ENCODE measurements at regions not wholly inside any gene's neighbourhood (a gene's known extent, or its start where the extent isn't known, plus 50 kb on each side); places are given as distances from the start of the nearest gene placed in this dataset.

- Histone ChIP-seq H3K18ac (ENCODE audit: extremely low read depth, low read length) (no peak overlapping the region), H3K9me3 (ENCODE audit: insufficient read depth in 2 of 2, low read depth in 1 of 2, low read length in 1 of 2) (no peaks in the 10 kb centered on the region), H3K79me1 (ENCODE audit: low read depth, low read length) (no peaks in the 10 kb centered on the region), H4K20me1 (replicated peaks in 1 of 2; ENCODE audit: control insufficient read depth in 1 of 2, insufficient read depth in 2 of 2, low read length in 2 of 2) (no peaks in the 10 kb centered on the region), H2BK15ac (ENCODE audit: low read length) (no peak overlapping the region), H3K27me3 (replicated peaks in 1 of 4; ENCODE audit: control insufficient read depth in 3 of 4, extremely low read depth in 1 of 4, insufficient read depth in 3 of 4, low read length in 3 of 4) (no peaks in the 10 kb centered on the region), H4K8ac (ENCODE audit: extremely low read depth, insufficient read depth, low read length) (no peak overlapping the region), H3K27ac (ENCODE audit: low read depth, low read length) (no peak overlapping the region), H3K14ac (ENCODE audit: insufficient read length) (no peak overlapping the region), H2BK120ac (replicated peaks; ENCODE audit: low read depth, low read length) (no peak overlapping the region), H3K79me2 (ENCODE audit: control insufficient read depth in 1 of 2, insufficient read depth in 2 of 2, low read length in 2 of 2) (no peaks in the 10 kb centered on the region), H3K23ac (ENCODE audit: insufficient read length) (no peak overlapping the region), H3K9ac (replicated peaks in 1 of 4; ENCODE audit: extremely low read depth in 1 of 4, low read depth in 3 of 4, low read length in 3 of 4) (no peak overlapping the region), H2AK5ac (ENCODE audit: low read depth, low read length) (no peak overlapping the region), H4K5ac (ENCODE audit: insufficient read length, low read depth, low read length) (no peak overlapping the region), H3K4me2 (ENCODE audit: insufficient read depth in 1 of 2, low read depth in 2 of 2, low read length in 2 of 2) (no peak overlapping the region), H4K91ac (replicated peaks; ENCODE audit: insufficient read length, low read length) (no peak overlapping the region), H2AFZ (ENCODE audit: low read length) (no peak overlapping the region), H2BK5ac (ENCODE audit: low read depth, low read length) (no peak overlapping the region), H3K36me3 (ENCODE audit: control insufficient read depth in 2 of 4, insufficient read depth in 4 of 4, low read length in 3 of 4) (no peaks in the 10 kb centered on the region), H3K4me3 (ENCODE audit: extremely low read depth in 1 of 4, insufficient read depth in 2 of 4, low read depth in 3 of 4, low read length in 4 of 4) (no peak overlapping the region), H3K23me2 (ENCODE audit: low read depth, low read length) (no peaks in the 10 kb centered on the region; the same call in 1 of the 2 replicates), H3K4ac (replicated peaks; ENCODE audit: insufficient read length, low read depth, low read length) (no peak overlapping the region), H3K4me1 (replicated peaks in 1 of 4; ENCODE audit: control insufficient read depth in 3 of 4, insufficient read depth in 4 of 4, low read length in 3 of 4) (no peaks in the 10 kb centered on the region), H2BK20ac (ENCODE audit: low read length) (no peak overlapping the region), H2BK12ac (ENCODE audit: low read depth, low read length) (no peak overlapping the region), H3K56ac (replicated peaks; ENCODE audit: insufficient read length, low read depth, low read length) (no peak overlapping the region)
- TF ChIP-seq NRF1 (IDR thresholded peaks at IDR 0.05; ENCODE audit: low read depth, low read length): no peak
- TF ChIP-seq ATF2 (IDR thresholded peaks at IDR 0.05; ENCODE audit: low read length): no peak
- TF ChIP-seq BRCA1 (IDR thresholded peaks at IDR 0.05; ENCODE audit: low read depth, low read length): no peak
- TF ChIP-seq MAFK (IDR thresholded peaks at IDR 0.05; ENCODE audit: low read depth, low read length): no peak
- TF ChIP-seq POU5F1 (IDR thresholded peaks at IDR 0.05; ENCODE audit: low read depth, low read length): no peak
- no peak for TF ChIP-seq CHD1 (IDR thresholded peaks at IDR 0.05; ENCODE audit: low read depth, low read length)
- TF ChIP-seq RFX5 (IDR thresholded peaks at IDR 0.05; ENCODE audit: borderline replicate concordance, low read depth, low read length): no peak
- ChIA-PET CTCF (ENCODE audit: partially characterized antibody) (no interaction called here), POLR2A (ENCODE audit: partially characterized antibody) (no interaction called here)
- FAIRE-seq (no peak), DNase-seq (ENCODE audit: low read depth in 1 of 2, low spot score in 2 of 2) (no peak)
- WGBS, 2 experiments (ENCODE audit: extremely low coverage in 1 of 2, insufficient coverage in 1 of 2, insufficient read length in 1 of 2, insufficient replicate concordance in 2 of 2, low coverage in 1 of 2, low lambda C conversion rate in 2 of 2, missing lambda C conversion rate in 1 of 2): 93% methylated on average over 4 of the region's 4 CpGs; no CpG with 5 or more reads in 1 of the 2 experiments
Observed at GRCh38 chr5:74422671-74423070, 217.9 kb downstream of the ENC1 start.
